ENCODE measurements at regions not wholly inside any gene's neighbourhood (a gene's known extent, or its start where the extent isn't known, plus 50 kb on each side); places are given as distances from the start of the nearest gene placed in this dataset.

DNA sequence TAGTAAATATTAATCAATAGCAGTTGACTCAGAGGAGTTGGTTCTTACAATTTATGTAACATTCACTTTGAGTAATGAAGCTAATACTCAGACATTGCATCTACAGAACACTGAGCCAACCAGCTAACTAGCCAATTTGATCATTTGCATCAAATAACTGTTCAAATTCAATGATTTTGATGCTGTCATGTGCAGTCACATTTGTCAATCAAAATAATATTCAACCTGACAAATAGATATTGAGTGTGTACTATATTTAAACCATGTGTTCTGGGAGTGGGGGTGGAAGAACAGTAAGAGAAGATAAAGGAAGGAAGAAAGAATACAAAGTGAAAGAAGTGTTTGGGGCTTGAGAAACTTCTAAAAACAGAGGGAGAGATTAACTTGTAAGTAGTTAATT lies 277.2 kb upstream of the ARHGEF26 start:
- no peak for TF ChIP-seq EZH2phosphoT487 (IDR thresholded peaks at IDR 0.05; ENCODE audit: low read depth)
- TF ChIP-seq, protein P1, sequence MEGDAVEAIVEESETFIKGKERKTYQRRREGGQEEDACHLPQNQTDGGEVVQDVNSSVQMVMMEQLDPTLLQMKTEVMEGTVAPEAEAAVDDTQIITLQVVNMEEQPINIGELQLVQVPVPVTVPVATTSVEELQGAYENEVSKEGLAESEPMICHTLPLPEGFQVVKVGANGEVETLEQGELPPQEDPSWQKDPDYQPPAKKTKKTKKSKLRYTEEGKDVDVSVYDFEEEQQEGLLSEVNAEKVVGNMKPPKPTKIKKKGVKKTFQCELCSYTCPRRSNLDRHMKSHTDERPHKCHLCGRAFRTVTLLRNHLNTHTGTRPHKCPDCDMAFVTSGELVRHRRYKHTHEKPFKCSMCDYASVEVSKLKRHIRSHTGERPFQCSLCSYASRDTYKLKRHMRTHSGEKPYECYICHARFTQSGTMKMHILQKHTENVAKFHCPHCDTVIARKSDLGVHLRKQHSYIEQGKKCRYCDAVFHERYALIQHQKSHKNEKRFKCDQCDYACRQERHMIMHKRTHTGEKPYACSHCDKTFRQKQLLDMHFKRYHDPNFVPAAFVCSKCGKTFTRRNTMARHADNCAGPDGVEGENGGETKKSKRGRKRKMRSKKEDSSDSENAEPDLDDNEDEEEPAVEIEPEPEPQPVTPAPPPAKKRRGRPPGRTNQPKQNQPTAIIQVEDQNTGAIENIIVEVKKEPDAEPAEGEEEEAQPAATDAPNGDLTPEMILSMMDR (IDR thresholded peaks at IDR 0.05; ENCODE audit: low read depth, low read length), result no peak
- Histone ChIP-seq H3K9me3 (ENCODE audit: insufficient read depth, low read length) (no peaks in the 10 kb centered on the region), H4K20me1 (ENCODE audit: insufficient read depth, low read length) (no peaks in the 10 kb centered on the region), H3K27ac (ENCODE audit: low read length) (no peak overlapping the region), H3K4me1 (ENCODE audit: low read length) (no peaks in the 10 kb centered on the region), H3K9ac (ENCODE audit: low read length) (no peak overlapping the region), H3K4me3 (ENCODE audit: low read length) (no peak overlapping the region), H3K79me2 (ENCODE audit: low read length) (no peaks in the 10 kb centered on the region), H3K36me3 (replicated peaks; ENCODE audit: low read depth, low read length) (no peaks in the 10 kb centered on the region), H2AFZ (ENCODE audit: low read depth, low read length) (no peak overlapping the region), H3K4me2 (ENCODE audit: low read length) (no peak overlapping the region), H3K27me3 (ENCODE audit: low read depth, low read length) (no peaks in the 10 kb centered on the region)

DNA sequence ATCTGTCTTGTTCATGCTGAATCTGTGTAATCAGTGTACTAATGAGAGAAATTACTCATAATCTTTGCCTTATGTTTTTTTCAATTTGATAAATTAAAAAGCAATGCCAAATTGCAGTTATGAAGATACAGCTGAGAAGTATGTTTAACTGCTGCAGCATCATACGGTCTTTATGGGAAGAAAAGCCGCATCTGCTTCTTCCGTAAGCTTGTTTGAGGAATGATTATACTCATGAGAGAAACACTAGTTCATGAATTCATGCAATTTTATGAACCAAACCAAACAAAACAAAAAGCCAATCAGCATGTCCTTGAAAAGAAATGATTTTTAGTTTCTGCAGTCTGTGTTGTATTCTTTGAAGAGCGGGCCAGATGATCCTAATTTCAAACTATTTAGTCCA lies 275.9 kb upstream of the ARHGEF26 start:
- H3K4me2 ChIP-seq (ENCODE audit: low read length), result no peak overlapping the region
- no peak overlapping the region for H3K27ac ChIP-seq (ENCODE audit: low read length)
- no peaks in the 10 kb centered on the region for H3K36me3 ChIP-seq (replicated peaks; ENCODE audit: low read depth, low read length)
- TF ChIP-seq, protein P1 (IDR thresholded peaks at IDR 0.05; ENCODE audit: low read depth, low read length), result no peak
- no peak for TF ChIP-seq EZH2phosphoT487 (IDR thresholded peaks at IDR 0.05; ENCODE audit: low read depth)
- no peak overlapping the region for H2AFZ ChIP-seq (ENCODE audit: low read depth, low read length)
- H3K79me2 ChIP-seq (ENCODE audit: low read length), result no peaks in the 10 kb centered on the region
- no peak overlapping the region for H3K4me3 ChIP-seq (ENCODE audit: low read length)
- no peak overlapping the region for H3K9ac ChIP-seq (ENCODE audit: low read length)
- H3K9me3 ChIP-seq (ENCODE audit: insufficient read depth, low read length), result no peaks in the 10 kb centered on the region
- H3K4me1 ChIP-seq (ENCODE audit: low read length), result no peaks in the 10 kb centered on the region
- H4K20me1 ChIP-seq (ENCODE audit: insufficient read depth, low read length), result no peaks in the 10 kb centered on the region
- H3K27me3 ChIP-seq (ENCODE audit: low read depth, low read length), result no peaks in the 10 kb centered on the region

DNA sequence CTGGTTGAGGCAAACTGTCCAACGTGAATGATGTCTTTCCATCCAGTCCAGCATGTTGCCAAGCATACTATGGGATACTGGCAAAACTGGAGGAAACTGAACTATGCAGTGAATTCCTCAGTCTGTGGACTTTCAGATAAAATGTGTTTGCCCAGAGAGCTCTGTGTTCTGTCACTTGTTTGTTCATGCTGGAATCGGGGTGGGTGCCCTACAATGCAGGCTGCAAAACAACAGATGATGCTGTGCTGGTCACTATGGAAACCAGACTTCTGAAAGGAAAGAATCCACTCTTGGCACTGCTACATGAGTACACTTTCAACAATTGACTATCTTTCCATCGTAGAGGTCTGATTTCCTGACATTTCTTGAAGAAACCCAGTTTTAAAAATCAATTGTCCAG lies 272.5 kb upstream of the ARHGEF26 start:
- H3K79me2 ChIP-seq (ENCODE audit: low read length), result no peaks in the 10 kb centered on the region
- no peak overlapping the region for H3K4me3 ChIP-seq (ENCODE audit: low read length)
- no peaks in the 10 kb centered on the region for H3K36me3 ChIP-seq (replicated peaks; ENCODE audit: low read depth, low read length)
- H3K27me3 ChIP-seq (ENCODE audit: low read depth, low read length), result no peaks in the 10 kb centered on the region
- no peak for TF ChIP-seq EZH2phosphoT487 (IDR thresholded peaks at IDR 0.05; ENCODE audit: low read depth)
- TF ChIP-seq, protein P1 (IDR thresholded peaks at IDR 0.05; ENCODE audit: low read depth, low read length), result no peak
- H2AFZ ChIP-seq (ENCODE audit: low read depth, low read length), result no peak overlapping the region
- H3K9ac ChIP-seq (ENCODE audit: low read length), result no peak overlapping the region
- no peak overlapping the region for H3K4me2 ChIP-seq (ENCODE audit: low read length)
- no peak overlapping the region for H3K27ac ChIP-seq (ENCODE audit: low read length)
- H3K4me1 ChIP-seq (ENCODE audit: low read length), result peaks cover 7% of the 10 kb centered on the region
- H3K9me3 ChIP-seq (ENCODE audit: insufficient read depth, low read length), result no peaks in the 10 kb centered on the region
- H4K20me1 ChIP-seq (ENCODE audit: insufficient read depth, low read length), result no peaks in the 10 kb centered on the region

DNA sequence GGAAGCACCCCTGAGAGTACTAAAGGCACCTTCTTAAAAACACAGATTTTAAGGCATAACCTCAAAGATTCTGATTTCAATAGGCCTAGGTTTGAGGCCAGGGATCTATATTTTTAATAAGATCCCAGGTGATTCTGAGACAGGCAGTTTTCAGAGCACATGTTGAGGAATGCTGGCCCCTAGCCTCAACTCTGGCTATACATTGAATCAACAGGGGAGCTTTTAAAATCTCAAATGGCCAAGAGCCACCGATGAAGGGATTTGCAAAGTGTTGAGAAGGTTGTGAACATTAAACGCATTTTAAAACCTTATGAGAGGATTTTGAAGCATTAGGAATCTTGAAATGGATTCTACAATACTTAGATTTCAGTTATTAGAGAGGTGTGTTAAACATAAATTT lies 268.8 kb upstream of the ARHGEF26 start:
- Histone ChIP-seq H3K9me3 (ENCODE audit: insufficient read depth, low read length) (no peaks in the 10 kb centered on the region), H3K27ac (ENCODE audit: low read length) (no peak overlapping the region), H3K4me1 (ENCODE audit: low read length) (peaks cover 7% of the 10 kb centered on the region), H3K4me2 (ENCODE audit: low read length) (no peak overlapping the region), H3K4me3 (ENCODE audit: low read length) (no peak overlapping the region), H3K27me3 (ENCODE audit: low read depth, low read length) (no peaks in the 10 kb centered on the region), H3K9ac (ENCODE audit: low read length) (no peak overlapping the region), H4K20me1 (ENCODE audit: insufficient read depth, low read length) (no peaks in the 10 kb centered on the region), H3K36me3 (replicated peaks; ENCODE audit: low read depth, low read length) (no peaks in the 10 kb centered on the region), H2AFZ (ENCODE audit: low read depth, low read length) (no peak overlapping the region), H3K79me2 (ENCODE audit: low read length) (no peaks in the 10 kb centered on the region)
- TF ChIP-seq, protein P1 (IDR thresholded peaks at IDR 0.05; ENCODE audit: low read depth, low read length), result no peak
- no peak for TF ChIP-seq EZH2phosphoT487 (IDR thresholded peaks at IDR 0.05; ENCODE audit: low read depth)
